Right ventricle myocardium inferior (tissue), 1 donor: ENCODE measurements at regions not wholly inside any gene's neighbourhood (a gene's known extent, or its start where the extent isn't known, plus 50 kb on each side); places are given as distances from the start of the nearest gene placed in this dataset.

Source experiments
- ATAC-seq: fragments of 200-7000 bp; cut with Tn5 transposase; one replicate; pipeline ENCODE4 v1.9.1; 2020; ENCODE audit warnings: mild to moderate bottlenecking, moderate library complexity
- DNase-seq: peaks from one replicate; pipeline ENCODE4 v3.0.0; 2021; ENCODE audit errors: missing footprints
- intact Hi-C: fragments of 100-400 bp; cut with DNase I; formaldehyde crosslinking; loops from one replicate; pipeline ENCODE4 v1.11.0; 2022
- donor health status: DM: no; HTN: yes; CAD: no; lungs with severe emphysema.

DNA sequence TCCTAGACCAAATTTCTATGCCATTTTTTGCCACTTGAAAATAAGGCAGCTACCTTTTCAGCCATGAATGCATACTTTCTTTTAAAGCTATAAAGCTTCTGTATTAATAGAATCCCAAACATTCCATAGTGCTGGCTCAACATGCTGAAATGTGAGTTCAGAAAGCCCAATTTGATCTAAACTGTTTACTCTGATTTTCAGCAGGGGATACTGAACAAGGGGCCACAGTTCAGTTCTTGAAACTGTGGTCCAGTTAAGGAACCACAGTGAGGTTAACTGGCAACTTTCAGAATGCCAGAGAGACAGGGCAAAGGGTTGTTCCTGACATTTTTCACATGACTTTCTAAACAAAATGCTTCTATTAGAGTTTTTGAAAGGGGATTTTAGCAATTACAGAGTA is 85.7 kb upstream of the COL11A1 start:
- intact Hi-C loops: no loop called here
- DNase-seq (no peak), ATAC-seq (no peak)

GRCh38 chr1:103191327-103191726 is 83.0 kb upstream of the COL11A1 start:
- DNase-seq: no peak
- no peak for ATAC-seq
- intact Hi-C loops: no loop called here

GRCh38 chr1:103190766-103191165 is 82.4 kb upstream of the COL11A1 start:
- DNase-seq (no peak), ATAC-seq (no peak)
- intact Hi-C loops: no loop called here

DNA sequence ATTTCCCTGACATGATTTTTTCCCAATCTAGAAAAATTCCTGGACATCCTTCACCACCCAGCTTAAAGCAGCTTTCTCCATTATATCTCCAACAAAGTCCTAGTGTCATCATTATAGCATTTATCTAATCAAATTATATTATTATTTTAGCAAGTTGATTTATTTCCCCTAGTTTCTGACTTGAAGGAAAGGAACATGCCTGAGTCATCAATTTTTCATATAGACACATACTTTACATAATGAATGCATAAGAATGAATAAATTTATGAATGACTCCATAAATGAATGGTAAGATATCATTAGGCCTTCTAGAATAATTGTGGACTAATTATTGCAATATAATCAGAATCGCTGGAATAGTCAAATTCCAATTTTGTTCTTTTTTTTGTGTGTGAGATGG is 79.4 kb upstream of the COL11A1 start:
- ATAC-seq (no peak), DNase-seq (no peak)
- intact Hi-C loops: no loop called here

DNA sequence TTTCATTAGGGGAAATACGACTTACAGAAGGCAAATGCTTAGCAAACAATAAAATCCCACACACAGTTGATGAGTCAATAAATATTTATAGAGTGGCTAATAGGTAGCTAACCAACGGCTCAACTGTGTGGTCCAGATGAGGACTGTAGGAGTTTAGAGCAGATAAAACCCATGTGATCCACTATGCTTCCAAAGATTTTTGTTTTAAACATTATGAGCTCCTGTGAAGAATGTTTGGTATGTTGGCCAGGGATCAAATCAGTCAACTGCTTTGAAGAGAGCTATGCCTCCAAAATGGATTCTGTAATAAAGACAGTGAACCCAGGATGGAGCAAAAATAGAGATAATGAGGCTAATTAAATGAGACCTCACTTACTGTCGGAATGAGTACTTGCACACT is 72.3 kb upstream of the COL11A1 start:
- DNase-seq (no peak), ATAC-seq (no peak)
- intact Hi-C loops: no loop called here

- DNase-seq: no peak
- no peak for ATAC-seq
- intact Hi-C loops: no loop called here
Measured at GRCh38 chr1:103177108-103177775, 68.9 kb upstream of the COL11A1 start.

DNA sequence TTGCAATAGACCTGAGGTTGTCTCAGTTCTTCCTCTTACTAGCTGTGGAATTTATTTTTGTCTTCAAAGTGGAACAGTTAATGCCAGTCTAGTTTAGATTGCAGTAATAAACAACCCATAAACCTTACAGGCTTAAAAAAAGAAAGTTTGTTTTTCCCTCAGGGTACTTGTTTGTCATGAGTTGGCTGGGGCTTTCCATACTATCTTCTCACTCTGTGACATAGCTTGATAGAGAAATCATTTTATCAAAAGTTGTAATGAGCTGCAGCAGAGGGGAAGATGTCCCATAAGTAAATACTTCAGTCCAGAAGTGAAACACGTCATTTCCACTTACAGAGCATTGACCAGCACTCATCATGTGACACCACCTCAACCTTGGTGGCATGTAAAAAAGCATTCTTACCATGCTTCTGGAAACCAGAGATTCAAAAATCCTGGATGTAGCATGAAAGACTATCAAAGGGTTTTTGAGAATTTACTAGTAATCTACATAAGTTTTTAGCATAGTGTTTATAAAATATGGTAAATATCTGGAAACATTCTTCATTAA is 62.8 kb upstream of the COL11A1 start:
- DNase-seq: no peak
- ATAC-seq: no peak
- intact Hi-C loops: no loop called here

DNA sequence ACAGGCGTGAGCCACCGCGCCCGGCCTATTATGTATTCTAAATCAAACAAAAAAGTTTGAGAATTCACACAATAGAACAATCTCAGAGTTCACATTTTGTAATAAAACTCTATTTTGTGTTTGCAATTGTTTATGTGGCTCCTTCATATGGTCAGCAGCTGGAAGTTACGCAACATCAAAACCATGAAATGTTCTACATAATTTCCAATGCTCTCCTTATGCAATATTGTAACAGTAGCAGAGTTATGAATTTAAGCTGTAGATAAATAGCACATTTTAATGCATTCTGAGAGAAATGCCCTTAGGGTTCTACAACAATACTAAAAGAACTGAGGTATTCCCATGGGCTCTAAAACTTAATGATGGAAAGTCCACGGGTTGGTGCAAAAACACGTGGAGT is 62.3 kb upstream of the COL11A1 start:
- intact Hi-C loops: no loop called here
- ATAC-seq (no peak), DNase-seq (no peak)

DNA sequence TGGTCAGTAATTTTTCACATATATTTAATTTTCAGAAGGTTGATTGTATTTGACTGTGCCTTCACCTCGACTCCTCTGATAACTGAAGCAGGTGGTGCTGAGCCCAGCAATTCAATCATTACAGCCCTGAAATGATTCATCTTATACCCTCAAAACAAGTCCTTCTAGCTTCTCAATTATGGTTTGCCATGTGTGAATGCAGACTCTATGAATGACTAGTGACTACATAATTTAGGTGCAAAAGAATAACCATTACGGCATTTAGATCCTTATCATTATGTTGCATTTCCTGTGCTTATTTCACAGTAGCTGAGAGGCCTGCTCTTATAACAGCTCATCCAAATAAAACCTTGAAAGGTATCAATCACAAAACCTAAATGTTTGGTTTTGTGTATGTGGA is 54.0 kb upstream of the COL11A1 start:
- DNase-seq (no peak), ATAC-seq (no peak)
- intact Hi-C loops: no loop called here

DNA sequence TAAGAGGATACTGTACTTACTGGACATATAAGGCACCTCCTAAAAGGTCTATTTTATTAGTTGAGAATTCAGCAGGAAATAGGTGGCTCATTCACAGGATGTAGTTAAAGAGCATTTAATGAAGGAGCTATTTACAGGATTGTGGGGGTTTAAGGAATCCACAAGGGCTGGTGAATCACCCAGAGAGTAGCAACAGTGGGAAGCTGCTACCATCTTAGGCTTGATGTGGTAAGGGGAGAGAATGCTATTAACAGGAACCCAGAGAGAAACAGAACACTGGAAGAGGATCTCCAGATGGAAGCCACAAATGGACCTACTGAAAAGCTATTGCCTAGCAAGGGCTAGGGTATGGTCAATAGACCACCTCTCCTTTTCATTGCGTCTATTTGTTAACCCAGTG is 52.0 kb upstream of the COL11A1 start:
- ATAC-seq (no peak), DNase-seq (no peak)
- intact Hi-C loops: no loop called here
